SK-N-SH (cell line): ENCODE measurements at regions not wholly inside any gene's neighbourhood (a gene's known extent, or its start where the extent isn't known, plus 50 kb on each side); places are given as distances from the start of the nearest gene placed in this dataset.

Source experiments
- CTCF ChIA-PET: fragments of 300-600, 350-600 bp; formaldehyde crosslinking; extraction: SDS; loops from one replicate; lab custom pipeline; 2021; lab: Yijun Ruan, JAX
- POLR2A ChIA-PET: fragments of 350-600 bp; sonication (Branson Sonifier 250); formaldehyde crosslinking; extraction: SDS; loops from one replicate; lab custom pipeline; 2020; ENCODE audit warnings: antibody characterized with exemption, inconsistent platforms; lab: Yijun Ruan, JAX
- DNase-seq: peaks from one replicate; pipeline ENCODE4 v3.0.0; 2012
- H2AFZ ChIP-seq: fragments of 200-600 bp; sonication (generic); 2 replicates; pipeline ENCODE4 v1.8.1; 2016; ENCODE audit warnings: antibody characterized with exemption, mild to moderate bottlenecking, low read depth
- H3F3A ChIP-seq: fragments of 200-600 bp; sonication (generic); replicated peaks from 2 replicates; pipeline ENCODE3; 2016; ENCODE audit warnings: antibody characterized with exemption, mild to moderate bottlenecking; ENCODE audit not compliant: insufficient read depth
- H3K27ac ChIP-seq, 2 experiments: fragments of 200-500 bp in 1 of 2; fragments of 200-600 bp in 1 of 2; sonication (Bioruptor generic) in 1 of 2; sonication (generic), shearing (Covaris generic) in 1 of 2; 2 replicates each; pipeline versions ENCODE4 v1.5.1 to v1.6.1; 2014 to 2016; ENCODE audit warnings: low read depth in 2 of 2, inconsistent platforms in 1 of 2, low read length in 1 of 2, mild to moderate bottlenecking in 1 of 2, mixed read lengths in 1 of 2
- H3K27me3 ChIP-seq: fragments of 200-600 bp; sonication (generic), shearing (Covaris generic); 2 replicates; pipeline ENCODE4 v1.6.1; 2016; ENCODE audit warnings: mixed run types; ENCODE audit not compliant: insufficient read depth
- H3K36me3 ChIP-seq, 2 experiments: fragments of 200-500 bp in 1 of 2; fragments of 200-600 bp in 1 of 2; sonication (Bioruptor generic) in 1 of 2; sonication (generic) in 1 of 2; replicated peaks in 1 of 2; 2 replicates each; pipeline versions ENCODE3 to v1.5.1; 2014 to 2016; ENCODE audit warnings: low read length in 1 of 2, mild to moderate bottlenecking in 1 of 2; ENCODE audit not compliant: insufficient read depth in 2 of 2, control insufficient read depth in 1 of 2
- H3K4me1 ChIP-seq, 2 experiments: fragments of 200-500 bp in 1 of 2; fragments of 200-600 bp in 1 of 2; sonication (Bioruptor generic) in 1 of 2; sonication (generic), shearing (Covaris generic) in 1 of 2; 2 replicates each; pipeline versions ENCODE4 v1.5.1 to v1.6.1; 2014 to 2016; ENCODE audit warnings: low read depth in 1 of 2, low read length in 1 of 2, mixed run types in 1 of 2; ENCODE audit not compliant: insufficient read depth in 2 of 2, control insufficient read depth in 1 of 2
- H3K4me2 ChIP-seq: fragments of 200-600 bp; sonication (generic), shearing (Covaris generic); 2 replicates; pipeline ENCODE4 v1.6.1; 2017; ENCODE audit warnings: mixed run types
- H3K4me3 ChIP-seq, 2 experiments: fragments of 200-500 bp in 1 of 2; fragments of 200-600 bp in 1 of 2; sonication (Bioruptor generic) in 1 of 2; sonication (generic), shearing (Covaris generic) in 1 of 2; 2 replicates each; pipeline versions ENCODE4 v1.5.1 to v1.8.1; 2014 to 2016; ENCODE audit warnings: low read depth in 2 of 2, inconsistent platforms in 1 of 2, low read length in 1 of 2, mild to moderate bottlenecking in 1 of 2, mixed read lengths in 1 of 2, moderate library complexity in 1 of 2
- H3K79me2 ChIP-seq: fragments of 200-600 bp; sonication (generic); 2 replicates; pipeline ENCODE4 v1.8.1; 2017; ENCODE audit warnings: mild to moderate bottlenecking; ENCODE audit not compliant: insufficient read depth
- H3K9ac ChIP-seq: fragments of 200-600 bp; sonication (generic); 2 replicates; pipeline ENCODE4 v1.6.1; 2017; ENCODE audit warnings: mixed run types
- H3K9me2 ChIP-seq: fragments of 200-600 bp; sonication (generic); 2 replicates; pipeline ENCODE4 v1.6.1; 2017; ENCODE audit warnings: mixed run types
- H3K9me3 ChIP-seq: fragments of 200-600 bp; sonication (generic); 2 replicates; pipeline ENCODE4 v1.6.1; 2017; ENCODE audit warnings: mixed run types, mild to moderate bottlenecking, moderate library complexity
- H4K20me1 ChIP-seq: fragments of 200-600 bp; sonication (generic); 2 replicates; pipeline ENCODE4 v1.6.1; 2017; ENCODE audit warnings: mild to moderate bottlenecking, mixed run types; ENCODE audit not compliant: insufficient read depth
- CHD2 ChIP-seq: fragments of 150-350 bp; IDR thresholded peaks from 2 replicates; pipeline ENCODE4 v1.6.1; 2018; ENCODE audit warnings: low read length; ENCODE audit not compliant: partially characterized antibody
- EP300 ChIP-seq, 2 experiments: IDR thresholded peaks; 2 replicates each; pipeline versions ENCODE4 v1.4.0 to v1.6.1; 2012; ENCODE audit warnings: borderline replicate concordance in 1 of 2, low read depth in 1 of 2, low read length in 1 of 2
- FOSL2 ChIP-seq: IDR thresholded peaks from 2 replicates; pipeline ENCODE4 v1.4.0; 2012; ENCODE audit warnings: low read depth, mild to moderate bottlenecking, moderate library complexity, borderline replicate concordance
- FOXJ3 ChIP-seq: sonication (generic); formaldehyde crosslinking; IDR thresholded peaks from 2 replicates; pipeline ENCODE4 v1.5.1; 2020; ENCODE audit warnings: mild to moderate bottlenecking, missing genetic modification reagents
- MEF2A ChIP-seq: IDR thresholded peaks from 2 replicates; pipeline ENCODE4 v1.4.0; 2012; ENCODE audit warnings: low read depth, borderline replicate concordance
- MXI1 ChIP-seq: IDR thresholded peaks from 2 replicates; pipeline ENCODE4 v1.6.1; 2012; ENCODE audit warnings: mild to moderate bottlenecking, low read depth, low read length, improper control_type of control experiment
- NFIC ChIP-seq: IDR thresholded peaks from 2 replicates; pipeline ENCODE4 v1.4.0; 2012; ENCODE audit warnings: borderline replicate concordance
- POLR2AphosphoS5 ChIP-seq: IDR thresholded peaks from 2 replicates; pipeline ENCODE4 v1.6.1; 2012; ENCODE audit warnings: low read depth, low read length
- SMC3 ChIP-seq: IDR thresholded peaks from 2 replicates; pipeline ENCODE4 v1.6.1; 2012; ENCODE audit warnings: low read depth, low read length, improper control_type of control experiment
- TAF1 ChIP-seq: IDR thresholded peaks from 2 replicates; pipeline ENCODE4 v1.6.1; 2012; ENCODE audit warnings: low read depth, mild to moderate bottlenecking, low read length, moderate library complexity, borderline replicate concordance
- TCF12 ChIP-seq: IDR thresholded peaks from 2 replicates; pipeline ENCODE4 v1.4.0; 2012
- TEAD4 ChIP-seq: IDR thresholded peaks from 2 replicates; pipeline ENCODE4 v1.4.0; 2012; ENCODE audit warnings: mild to moderate bottlenecking, borderline replicate concordance; ENCODE audit not compliant: insufficient read depth
- YY1 ChIP-seq: IDR thresholded peaks from 2 replicates; pipeline ENCODE4 v1.4.0; 2012; ENCODE audit warnings: low read depth, mild to moderate bottlenecking
- WGBS: methylation state at CpG from one replicate; pipeline ENCODE4 v1.1.6; 2017; ENCODE audit warnings: low lambda C conversion rate; 5-methylcytosine and 5-hydroxymethylcytosine counted together
- TF ChIP-seq, protein P1 (sequence below): IDR thresholded peaks from 2 replicates; pipeline ENCODE4; 2012
- TF ChIP-seq, protein P2 (sequence below): IDR thresholded peaks from 2 replicates; pipeline ENCODE4 v1.6.1; 2012; ENCODE audit warnings: mild to moderate bottlenecking, low read depth, low read length, moderate library complexity
- TF ChIP-seq, protein P3 (sequence below): fragments of 150-350 bp; IDR thresholded peaks from 2 replicates; pipeline ENCODE4 v1.6.1; 2016; ENCODE audit warnings: mild to moderate bottlenecking, low read depth, low read length
- TF ChIP-seq, protein P4 (sequence below): fragments of 150-350 bp; IDR thresholded peaks from 2 replicates; pipeline ENCODE4 v1.6.1; 2017; ENCODE audit warnings: antibody characterized with exemption, low read length, low read depth, borderline replicate concordance
- TF ChIP-seq, protein P5 (sequence below): IDR thresholded peaks from 2 replicates; pipeline ENCODE4 v1.4.0; 2012; ENCODE audit warnings: low read depth

DNA sequence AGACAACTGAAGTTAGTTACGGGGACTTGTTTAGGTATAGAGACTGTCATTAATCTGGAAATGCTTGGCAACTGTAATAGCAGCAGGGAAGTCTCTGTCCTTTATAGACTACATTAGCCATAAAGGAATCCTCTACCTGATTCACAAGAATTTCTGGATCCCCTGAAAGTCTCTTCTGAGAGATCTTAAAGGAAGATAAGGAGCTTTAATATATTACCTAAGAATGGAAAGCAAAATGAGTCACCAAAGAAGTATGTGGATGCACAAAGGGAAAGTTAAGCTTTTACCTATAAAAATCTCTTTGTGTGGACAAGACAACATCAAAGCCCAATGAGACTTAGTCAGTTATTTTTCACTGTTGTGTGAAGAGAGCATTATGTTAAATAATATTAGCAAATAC lies 92.2 kb upstream of the RSPO3 start:
- no peaks in the 10 kb centered on the region; a peak in 1 of 4 replicates for H3K4me1 ChIP-seq
- no peaks in the 10 kb centered on the region for H3K9me3 ChIP-seq
- DNase-seq = no peak
- no peak overlapping the region for H3K4me3 ChIP-seq
- no peak overlapping the region for H3K4me2 ChIP-seq
- H3K27me3 ChIP-seq = no peaks in the 10 kb centered on the region
- no peaks in the 10 kb centered on the region for H4K20me1 ChIP-seq
- ChIA-PET POLR2A (no interaction called here), CTCF (no interaction called here)
- H3F3A ChIP-seq = no peaks in the 10 kb centered on the region
- no peaks in the 10 kb centered on the region for H3K79me2 ChIP-seq
- no peak overlapping the region for H3K27ac ChIP-seq
- H3K9me2 ChIP-seq = no peaks in the 10 kb centered on the region
- H3K36me3 ChIP-seq = no peaks in the 10 kb centered on the region
- TF ChIP-seq FOXJ3 (no peak), MEF2A (no peak), POLR2AphosphoS5 (no peak), CHD2 (no peak), SMC3 (no peak), TEAD4 (no peak), TAF1 (no peak), FOSL2 (no peak), MXI1 (no peak), NFIC (no peak), TCF12 (no peak), EP300 (IDR thresholded peaks at IDR 0.05; ENCODE audit: borderline replicate concordance in 1 of 2, low read depth in 1 of 2, low read length in 1 of 2) (no peak), YY1 (no peak)
- TF ChIP-seq, protein P1, sequence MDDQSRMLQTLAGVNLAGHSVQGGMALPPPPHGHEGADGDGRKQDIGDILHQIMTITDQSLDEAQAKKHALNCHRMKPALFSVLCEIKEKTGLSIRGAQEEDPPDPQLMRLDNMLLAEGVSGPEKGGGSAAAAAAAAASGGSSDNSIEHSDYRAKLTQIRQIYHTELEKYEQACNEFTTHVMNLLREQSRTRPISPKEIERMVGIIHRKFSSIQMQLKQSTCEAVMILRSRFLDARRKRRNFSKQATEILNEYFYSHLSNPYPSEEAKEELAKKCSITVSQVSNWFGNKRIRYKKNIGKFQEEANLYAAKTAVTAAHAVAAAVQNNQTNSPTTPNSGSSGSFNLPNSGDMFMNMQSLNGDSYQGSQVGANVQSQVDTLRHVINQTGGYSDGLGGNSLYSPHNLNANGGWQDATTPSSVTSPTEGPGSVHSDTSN = no peak
- TF ChIP-seq, protein P2, sequence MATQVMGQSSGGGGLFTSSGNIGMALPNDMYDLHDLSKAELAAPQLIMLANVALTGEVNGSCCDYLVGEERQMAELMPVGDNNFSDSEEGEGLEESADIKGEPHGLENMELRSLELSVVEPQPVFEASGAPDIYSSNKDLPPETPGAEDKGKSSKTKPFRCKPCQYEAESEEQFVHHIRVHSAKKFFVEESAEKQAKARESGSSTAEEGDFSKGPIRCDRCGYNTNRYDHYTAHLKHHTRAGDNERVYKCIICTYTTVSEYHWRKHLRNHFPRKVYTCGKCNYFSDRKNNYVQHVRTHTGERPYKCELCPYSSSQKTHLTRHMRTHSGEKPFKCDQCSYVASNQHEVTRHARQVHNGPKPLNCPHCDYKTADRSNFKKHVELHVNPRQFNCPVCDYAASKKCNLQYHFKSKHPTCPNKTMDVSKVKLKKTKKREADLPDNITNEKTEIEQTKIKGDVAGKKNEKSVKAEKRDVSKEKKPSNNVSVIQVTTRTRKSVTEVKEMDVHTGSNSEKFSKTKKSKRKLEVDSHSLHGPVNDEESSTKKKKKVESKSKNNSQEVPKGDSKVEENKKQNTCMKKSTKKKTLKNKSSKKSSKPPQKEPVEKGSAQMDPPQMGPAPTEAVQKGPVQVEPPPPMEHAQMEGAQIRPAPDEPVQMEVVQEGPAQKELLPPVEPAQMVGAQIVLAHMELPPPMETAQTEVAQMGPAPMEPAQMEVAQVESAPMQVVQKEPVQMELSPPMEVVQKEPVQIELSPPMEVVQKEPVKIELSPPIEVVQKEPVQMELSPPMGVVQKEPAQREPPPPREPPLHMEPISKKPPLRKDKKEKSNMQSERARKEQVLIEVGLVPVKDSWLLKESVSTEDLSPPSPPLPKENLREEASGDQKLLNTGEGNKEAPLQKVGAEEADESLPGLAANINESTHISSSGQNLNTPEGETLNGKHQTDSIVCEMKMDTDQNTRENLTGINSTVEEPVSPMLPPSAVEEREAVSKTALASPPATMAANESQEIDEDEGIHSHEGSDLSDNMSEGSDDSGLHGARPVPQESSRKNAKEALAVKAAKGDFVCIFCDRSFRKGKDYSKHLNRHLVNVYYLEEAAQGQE = no peak
- TF ChIP-seq, protein P3, sequence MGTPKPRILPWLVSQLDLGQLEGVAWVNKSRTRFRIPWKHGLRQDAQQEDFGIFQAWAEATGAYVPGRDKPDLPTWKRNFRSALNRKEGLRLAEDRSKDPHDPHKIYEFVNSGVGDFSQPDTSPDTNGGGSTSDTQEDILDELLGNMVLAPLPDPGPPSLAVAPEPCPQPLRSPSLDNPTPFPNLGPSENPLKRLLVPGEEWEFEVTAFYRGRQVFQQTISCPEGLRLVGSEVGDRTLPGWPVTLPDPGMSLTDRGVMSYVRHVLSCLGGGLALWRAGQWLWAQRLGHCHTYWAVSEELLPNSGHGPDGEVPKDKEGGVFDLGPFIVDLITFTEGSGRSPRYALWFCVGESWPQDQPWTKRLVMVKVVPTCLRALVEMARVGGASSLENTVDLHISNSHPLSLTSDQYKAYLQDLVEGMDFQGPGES = no peak
- TF ChIP-seq, protein P4, sequence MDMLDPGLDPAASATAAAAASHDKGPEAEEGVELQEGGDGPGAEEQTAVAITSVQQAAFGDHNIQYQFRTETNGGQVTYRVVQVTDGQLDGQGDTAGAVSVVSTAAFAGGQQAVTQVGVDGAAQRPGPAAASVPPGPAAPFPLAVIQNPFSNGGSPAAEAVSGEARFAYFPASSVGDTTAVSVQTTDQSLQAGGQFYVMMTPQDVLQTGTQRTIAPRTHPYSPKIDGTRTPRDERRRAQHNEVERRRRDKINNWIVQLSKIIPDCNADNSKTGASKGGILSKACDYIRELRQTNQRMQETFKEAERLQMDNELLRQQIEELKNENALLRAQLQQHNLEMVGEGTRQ = no peak
- TF ChIP-seq, protein P5, sequence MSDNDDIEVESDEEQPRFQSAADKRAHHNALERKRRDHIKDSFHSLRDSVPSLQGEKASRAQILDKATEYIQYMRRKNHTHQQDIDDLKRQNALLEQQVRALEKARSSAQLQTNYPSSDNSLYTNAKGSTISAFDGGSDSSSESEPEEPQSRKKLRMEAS = no peak
- 54% methylated on average over 1 of the region's 1 CpG for WGBS
- no peak overlapping the region for H3K9ac ChIP-seq
- no peak overlapping the region for H2AFZ ChIP-seq
